A673 (cell line): ENCODE measurements at regions not wholly inside any gene's neighbourhood (a gene's known extent, or its start where the extent isn't known, plus 50 kb on each side); places are given as distances from the start of the nearest gene placed in this dataset.

Experiments
- EZH2 ChIP-seq: fragments of 200-600 bp; sonication (generic); IDR thresholded peaks from 2 replicates; pipeline ENCODE4 v1.6.1; 2017; ENCODE audit warnings: borderline replicate concordance, low read depth, mild to moderate bottlenecking, mixed read lengths, antibody characterized with exemption, low read length; ENCODE audit not compliant: poor library complexity, severe bottlenecking
- TF ChIP-seq, protein P1 (sequence below): fragments of 300-800, 200-600 bp; sonication (generic); conservative IDR thresholded peaks from 2 replicates; pipeline ENCODE4 v1.5.1; 2017; ENCODE audit warnings: low read depth, mild to moderate bottlenecking, antibody characterized with exemption, low read length, moderate library complexity, mixed read lengths

GRCh38 chr18:35905436-35905835 lies 67.0 kb upstream of the RMP24 start:
- TF ChIP-seq, protein P1, sequence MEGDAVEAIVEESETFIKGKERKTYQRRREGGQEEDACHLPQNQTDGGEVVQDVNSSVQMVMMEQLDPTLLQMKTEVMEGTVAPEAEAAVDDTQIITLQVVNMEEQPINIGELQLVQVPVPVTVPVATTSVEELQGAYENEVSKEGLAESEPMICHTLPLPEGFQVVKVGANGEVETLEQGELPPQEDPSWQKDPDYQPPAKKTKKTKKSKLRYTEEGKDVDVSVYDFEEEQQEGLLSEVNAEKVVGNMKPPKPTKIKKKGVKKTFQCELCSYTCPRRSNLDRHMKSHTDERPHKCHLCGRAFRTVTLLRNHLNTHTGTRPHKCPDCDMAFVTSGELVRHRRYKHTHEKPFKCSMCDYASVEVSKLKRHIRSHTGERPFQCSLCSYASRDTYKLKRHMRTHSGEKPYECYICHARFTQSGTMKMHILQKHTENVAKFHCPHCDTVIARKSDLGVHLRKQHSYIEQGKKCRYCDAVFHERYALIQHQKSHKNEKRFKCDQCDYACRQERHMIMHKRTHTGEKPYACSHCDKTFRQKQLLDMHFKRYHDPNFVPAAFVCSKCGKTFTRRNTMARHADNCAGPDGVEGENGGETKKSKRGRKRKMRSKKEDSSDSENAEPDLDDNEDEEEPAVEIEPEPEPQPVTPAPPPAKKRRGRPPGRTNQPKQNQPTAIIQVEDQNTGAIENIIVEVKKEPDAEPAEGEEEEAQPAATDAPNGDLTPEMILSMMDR, result no peak
- TF ChIP-seq EZH2, result no peak
